SJCRH30 (cell line): ENCODE measurements at regions not wholly inside any gene's neighbourhood (a gene's known extent, or its start where the extent isn't known, plus 50 kb on each side); places are given as distances from the start of the nearest gene placed in this dataset.

Experiments
- DNase-seq, 2 experiments: peaks; one replicate each; pipeline ENCODE4 v3.0.0-alpha.2; 2015 to 2020
- H3K27ac ChIP-seq: fragments of 250-450 bp; sonication (Bioruptor Pico); 2 replicates; pipeline ENCODE4 v1.5.1; 2020; ENCODE audit warnings: mild to moderate bottlenecking, moderate library complexity
- H3K27me3 ChIP-seq: fragments of 250-450 bp; sonication (Bioruptor Pico); 2 replicates; pipeline ENCODE4 v1.5.1; 2020; ENCODE audit warnings: mild to moderate bottlenecking, moderate library complexity
- H3K36me3 ChIP-seq: fragments of 250-450 bp; sonication (Bioruptor Pico); 2 replicates; pipeline ENCODE4 v1.5.1; 2020; ENCODE audit warnings: mild to moderate bottlenecking, moderate library complexity
- H3K4me1 ChIP-seq: fragments of 250-450 bp; sonication (Bioruptor Pico); 2 replicates; pipeline ENCODE4 v1.5.1; 2020; ENCODE audit warnings: mild to moderate bottlenecking, moderate library complexity
- H3K4me3 ChIP-seq: fragments of 250-450 bp; sonication (Bioruptor Pico); 2 replicates; pipeline ENCODE4 v1.5.1; 2020; ENCODE audit warnings: mild to moderate bottlenecking, moderate library complexity
- H3K9me3 ChIP-seq: fragments of 250-450 bp; sonication (Bioruptor Pico); replicated peaks from 2 replicates; pipeline ENCODE4 v1.5.1; 2020; ENCODE audit warnings: mild to moderate bottlenecking, moderate library complexity

- Histone ChIP-seq H3K4me1 (no peaks in the 10 kb centered on the region), H3K36me3 (no peaks in the 10 kb centered on the region), H3K27ac (no peak overlapping the region), H3K9me3 (no peaks in the 10 kb centered on the region), H3K4me3 (no peak overlapping the region), H3K27me3 (no peaks in the 10 kb centered on the region; the same call in 1 of the 2 replicates)
- DNase-seq: no peak
Observed at GRCh38 chr7:41478187-41478586, 224.7 kb downstream of the INHBA start.

- H3K36me3 ChIP-seq: no peaks in the 10 kb centered on the region
- H3K4me3 ChIP-seq: no peak overlapping the region
- no peaks in the 10 kb centered on the region for H3K4me1 ChIP-seq
- no peak for DNase-seq
- H3K27ac ChIP-seq: no peak overlapping the region
- H3K9me3 ChIP-seq: no peaks in the 10 kb centered on the region
- H3K27me3 ChIP-seq: no peaks in the 10 kb centered on the region; the same call in 1 of the 2 replicates
Observed at GRCh38 chr7:41476460-41476803, 226.5 kb downstream of the INHBA start.

- Histone ChIP-seq H3K4me3 (no peak overlapping the region), H3K4me1 (no peaks in the 10 kb centered on the region), H3K27me3 (no peaks in the 10 kb centered on the region; the same call in 1 of the 2 replicates), H3K36me3 (no peaks in the 10 kb centered on the region), H3K9me3 (no peaks in the 10 kb centered on the region), H3K27ac (no peak overlapping the region)
- DNase-seq: no peak
Observed at GRCh38 chr7:41475801-41476459, 227.0 kb downstream of the INHBA start.

DNA sequence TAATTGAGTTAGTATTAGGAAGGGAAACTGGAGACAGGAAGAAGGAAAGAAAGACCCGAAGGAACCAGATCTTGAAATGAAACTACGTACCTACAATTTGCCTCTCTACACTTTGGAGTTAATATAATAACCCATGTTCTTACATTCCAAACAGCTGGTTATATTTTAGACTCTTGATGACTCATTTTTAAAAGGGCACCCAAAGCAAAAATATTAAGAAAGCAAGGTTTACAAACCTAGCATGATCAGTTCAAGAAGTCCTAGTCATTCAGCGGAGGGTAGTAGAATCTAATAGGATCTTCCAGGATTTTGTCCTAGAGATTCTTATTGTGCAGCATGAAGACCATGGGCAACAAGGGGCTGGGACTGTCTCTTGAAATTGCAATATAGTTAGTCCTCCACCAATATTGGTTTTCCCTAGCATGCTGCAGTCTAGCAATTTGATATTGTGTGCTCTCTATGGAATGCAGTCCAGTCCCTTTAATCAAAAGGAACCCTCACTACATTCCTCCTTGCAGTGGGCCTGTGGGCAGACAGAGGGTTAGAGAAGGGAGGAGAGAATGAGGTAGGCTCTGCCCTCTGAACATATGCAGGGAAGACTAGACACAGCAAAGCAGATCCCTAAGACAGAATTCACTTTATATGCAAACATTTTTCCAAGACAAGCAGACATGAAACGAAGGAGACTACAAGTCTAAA is 230.3 kb downstream of the INHBA start:
- Histone ChIP-seq H3K27ac (no peak overlapping the region), H3K4me3 (no peak overlapping the region), H3K4me1 (no peaks in the 10 kb centered on the region), H3K9me3 (no peaks in the 10 kb centered on the region), H3K36me3 (no peaks in the 10 kb centered on the region), H3K27me3 (peaks cover 3% of the 10 kb centered on the region)
- DNase-seq: no peak

DNA sequence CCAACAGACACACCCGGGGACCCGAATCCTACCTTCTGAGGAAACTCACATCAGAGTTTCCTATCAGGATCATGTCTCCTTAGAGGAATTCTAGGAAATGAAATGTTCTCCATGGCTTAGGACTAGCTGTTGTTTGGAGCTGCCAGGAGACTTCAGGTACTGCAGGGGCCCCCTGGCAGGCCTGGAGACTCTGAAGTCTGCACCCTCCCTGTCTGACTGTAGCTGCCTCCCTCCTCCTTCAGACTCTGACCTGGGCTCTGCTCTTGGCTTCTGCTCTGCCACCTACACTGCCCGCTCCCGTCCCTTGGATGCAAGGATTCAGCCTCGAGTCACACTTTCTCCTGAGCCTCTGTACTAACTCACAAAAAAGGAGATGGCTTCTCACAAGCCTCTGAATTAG is 232.8 kb downstream of the INHBA start:
- no peaks in the 10 kb centered on the region for H3K4me1 ChIP-seq
- H3K36me3 ChIP-seq: no peaks in the 10 kb centered on the region

DNA sequence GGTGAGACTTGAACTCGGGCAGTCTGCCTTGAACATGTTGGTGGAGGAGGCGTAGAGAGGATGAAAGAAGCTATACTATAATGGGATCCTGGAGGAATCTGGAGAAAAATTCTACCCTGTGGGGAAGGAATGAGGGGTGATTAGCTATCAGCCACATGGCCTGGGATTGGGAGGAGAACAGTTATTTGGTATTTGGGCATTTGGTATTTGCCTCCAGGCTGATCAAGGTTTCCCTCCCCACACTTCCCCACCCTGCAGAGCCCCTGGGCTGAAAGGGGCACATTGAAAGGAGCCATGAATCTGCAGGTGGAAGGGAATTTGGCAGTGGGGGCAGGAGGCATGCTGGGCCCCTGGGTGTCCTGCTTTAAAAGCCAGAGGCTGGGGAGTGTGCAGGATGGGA is 235.3 kb downstream of the INHBA start:
- Histone ChIP-seq H3K36me3 (no peaks in the 10 kb centered on the region), H3K27ac (no peak overlapping the region), H3K27me3 (peaks cover 7% of the 10 kb centered on the region), H3K9me3 (no peaks in the 10 kb centered on the region), H3K4me1 (no peaks in the 10 kb centered on the region), H3K4me3 (no peak overlapping the region)
- DNase-seq: no peak

More for the DNA sequence above, 232.8 kb downstream of the INHBA start:
- H3K27ac ChIP-seq: no peak overlapping the region
- no peak for DNase-seq
- H3K9me3 ChIP-seq: no peaks in the 10 kb centered on the region
- H3K27me3 ChIP-seq: peaks cover 7% of the 10 kb centered on the region
- H3K4me3 ChIP-seq: no peak overlapping the region

GRCh38 chr7:41466760-41467384 is 236.0 kb downstream of the INHBA start:
- Histone ChIP-seq H3K36me3 (no peaks in the 10 kb centered on the region), H3K27me3 (peaks cover 7% of the 10 kb centered on the region), H3K27ac (no peak overlapping the region), H3K4me3 (no peak overlapping the region), H3K9me3 (no peaks in the 10 kb centered on the region), H3K4me1 (no peaks in the 10 kb centered on the region)
- DNase-seq: no peak

DNA sequence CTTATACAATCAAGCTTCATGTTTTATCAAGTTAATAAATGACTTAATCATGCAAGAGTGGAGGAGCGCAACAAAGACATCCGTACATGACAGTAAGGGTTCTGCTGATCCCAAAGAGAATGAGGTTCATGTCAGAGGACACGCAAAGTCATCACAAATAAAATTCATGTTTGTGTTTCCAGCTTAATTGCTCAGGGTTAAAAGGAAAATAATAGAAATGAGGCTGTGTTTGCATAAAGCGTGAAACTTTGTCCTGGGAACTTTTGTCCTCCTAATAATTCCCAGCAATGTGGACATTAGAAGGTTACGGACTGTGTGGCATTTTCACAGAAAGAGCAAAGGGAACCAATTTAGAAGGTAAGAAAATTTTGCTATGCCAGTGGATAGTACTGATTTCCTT is 237.3 kb downstream of the INHBA start:
- H3K9me3 ChIP-seq: no peaks in the 10 kb centered on the region
- no peak overlapping the region for H3K4me3 ChIP-seq
- no peak for DNase-seq
- peaks cover 7% of the 10 kb centered on the region for H3K27me3 ChIP-seq
- H3K36me3 ChIP-seq: no peaks in the 10 kb centered on the region
- H3K4me1 ChIP-seq: no peaks in the 10 kb centered on the region
- no peak overlapping the region for H3K27ac ChIP-seq

DNA sequence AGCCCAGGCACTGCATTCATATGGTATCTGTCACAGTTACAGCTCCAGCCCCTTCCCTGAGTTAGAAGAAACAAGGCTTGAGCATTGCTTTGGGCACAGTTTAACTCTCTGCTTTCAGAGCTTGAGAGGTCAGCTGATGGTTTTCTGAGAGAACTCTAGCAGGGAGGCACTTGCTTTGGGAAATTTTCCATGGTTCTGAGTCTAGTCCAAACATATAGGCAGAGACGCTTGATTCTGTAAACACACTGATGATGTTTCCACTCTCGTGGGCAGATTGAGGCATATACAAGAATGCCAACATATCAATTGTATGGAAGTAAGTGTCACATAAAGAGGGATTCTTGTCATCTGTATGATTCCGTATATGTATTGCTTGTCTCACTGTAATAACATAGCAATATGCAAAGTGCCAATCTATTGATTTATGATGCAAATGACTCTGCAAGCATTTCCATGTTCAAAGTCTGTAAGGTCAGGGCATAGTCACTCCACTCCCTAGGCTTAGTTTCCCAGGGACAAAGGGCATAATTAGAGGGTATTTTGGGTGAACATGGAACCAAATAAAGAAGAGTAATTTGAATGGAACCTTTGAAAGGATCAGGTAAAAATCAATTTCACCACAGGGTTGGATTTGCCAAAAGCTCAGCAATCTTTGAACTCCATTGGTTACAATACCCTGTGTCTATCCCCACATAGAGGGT is 239.0 kb downstream of the INHBA start:
- Histone ChIP-seq H3K27ac (no peak overlapping the region), H3K27me3 (peaks cover 4% of the 10 kb centered on the region), H3K4me3 (no peak overlapping the region), H3K4me1 (no peaks in the 10 kb centered on the region), H3K9me3 (no peaks in the 10 kb centered on the region), H3K36me3 (no peaks in the 10 kb centered on the region)
- no peak for DNase-seq

GRCh38 chr7:41459623-41460261 is 243.1 kb downstream of the INHBA start:
- no peak overlapping the region for H3K4me3 ChIP-seq
- DNase-seq: no peak
- H3K4me1 ChIP-seq: no peaks in the 10 kb centered on the region
- no peaks in the 10 kb centered on the region for H3K36me3 ChIP-seq
- H3K9me3 ChIP-seq: no peaks in the 10 kb centered on the region
- no peaks in the 10 kb centered on the region; the same call in 1 of the 2 replicates for H3K27me3 ChIP-seq
- H3K27ac ChIP-seq: no peak overlapping the region

- H3K4me1 ChIP-seq: no peaks in the 10 kb centered on the region
- H3K27ac ChIP-seq: no peak overlapping the region
- no peaks in the 10 kb centered on the region; the same call in 1 of the 2 replicates for H3K27me3 ChIP-seq
- H3K4me3 ChIP-seq: no peak overlapping the region
- DNase-seq: no peak
- H3K9me3 ChIP-seq: no peaks in the 10 kb centered on the region
- no peaks in the 10 kb centered on the region for H3K36me3 ChIP-seq
Observed at GRCh38 chr7:41459183-41459582, 243.7 kb downstream of the INHBA start.

- H3K4me3 ChIP-seq: no peak overlapping the region
- H3K27ac ChIP-seq: no peak overlapping the region
- H3K27me3 ChIP-seq: no peaks in the 10 kb centered on the region; the same call in 1 of the 2 replicates
- DNase-seq: no peak
- no peaks in the 10 kb centered on the region for H3K4me1 ChIP-seq
- no peaks in the 10 kb centered on the region for H3K9me3 ChIP-seq
- H3K36me3 ChIP-seq: no peaks in the 10 kb centered on the region
Observed at GRCh38 chr7:41457832-41458437, 245.0 kb downstream of the INHBA start.

DNA sequence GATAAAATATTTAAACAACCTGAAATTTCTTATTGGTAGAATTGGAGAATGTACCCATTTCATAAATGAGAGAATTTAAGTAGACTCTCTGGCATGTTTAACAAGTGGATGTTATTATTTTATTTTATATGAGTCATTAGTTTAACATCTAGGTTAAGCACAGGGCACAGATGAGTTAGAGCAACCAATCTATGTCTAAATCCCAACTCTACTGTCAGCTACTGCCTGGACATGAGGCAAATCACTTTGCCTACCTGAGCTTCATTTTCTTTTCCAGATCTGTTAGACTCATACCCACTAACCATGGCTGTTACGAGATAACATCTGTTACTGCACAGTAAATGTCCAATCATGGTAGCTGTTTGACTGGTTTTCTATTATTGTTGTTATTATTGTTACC is 251.1 kb downstream of the INHBA start:
- Histone ChIP-seq H3K4me1 (no peaks in the 10 kb centered on the region), H3K4me3 (no peak overlapping the region), H3K27me3 (no peaks in the 10 kb centered on the region), H3K27ac (no peak overlapping the region), H3K9me3 (no peaks in the 10 kb centered on the region), H3K36me3 (no peaks in the 10 kb centered on the region)
- no peak for DNase-seq

DNA sequence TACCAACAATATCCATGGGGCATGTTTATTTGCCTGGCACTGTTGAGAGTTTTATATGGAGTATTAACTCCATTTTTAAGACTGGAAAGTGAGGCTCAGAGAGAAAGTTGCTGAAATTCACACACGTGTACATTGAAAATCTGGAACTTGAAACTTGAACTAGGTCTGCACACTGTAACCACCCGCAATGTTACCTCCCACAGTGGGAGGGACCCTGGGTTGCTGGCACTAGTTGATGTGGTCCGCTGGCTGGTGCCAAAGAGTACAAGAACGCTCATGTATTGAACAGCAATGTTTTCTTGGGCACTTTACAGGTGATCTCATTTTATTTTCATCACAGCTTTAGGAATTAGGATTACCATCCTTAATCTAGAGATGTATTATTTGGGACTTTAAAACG is 253.2 kb downstream of the INHBA start:
- DNase-seq: no peak
- Histone ChIP-seq H3K4me1 (no peaks in the 10 kb centered on the region), H3K27me3 (no peaks in the 10 kb centered on the region), H3K36me3 (no peaks in the 10 kb centered on the region), H3K9me3 (no peaks in the 10 kb centered on the region), H3K4me3 (no peak overlapping the region), H3K27ac (no peak overlapping the region)
